Neural progenitor cell (in vitro differentiated cells): ENCODE measurements at regions not wholly inside any gene's neighbourhood (a gene's known extent, or its start where the extent isn't known, plus 50 kb on each side); places are given as distances from the start of the nearest gene placed in this dataset.

Experiments used
- DNase-seq: peaks from one replicate; pipeline ENCODE4 v3.0.0-alpha.2; 2016; ENCODE audit warnings: low spot score
- H2AFZ ChIP-seq: fragments of 200-600 bp; sonication (generic); replicated peaks from 2 replicates; pipeline ENCODE4 v1.6.1; 2016; ENCODE audit warnings: antibody characterized with exemption
- H3F3A ChIP-seq: fragments of 200-600 bp; sonication (generic); 2 replicates; pipeline ENCODE4 v1.6.1; 2016; ENCODE audit warnings: antibody characterized with exemption, low read depth
- H3K27ac ChIP-seq: fragments of 200-600 bp; sonication (generic); 2 replicates; pipeline ENCODE4 v1.5.1; 2016; ENCODE audit warnings: mild to moderate bottlenecking
- H3K27me3 ChIP-seq: fragments of 200-600 bp; sonication (generic); 2 replicates; pipeline ENCODE4 v1.6.1; 2016; ENCODE audit warnings: mild to moderate bottlenecking, moderate library complexity
- H3K36me3 ChIP-seq: fragments of 200-600 bp; sonication (generic); 2 replicates; pipeline ENCODE4 v1.5.1; 2016
- H3K4me1 ChIP-seq: fragments of 200-600 bp; sonication (generic); 2 replicates; pipeline ENCODE4 v1.6.1; 2016; ENCODE audit warnings: mixed run types
- H3K4me2 ChIP-seq: fragments of 200-600 bp; sonication (generic); 2 replicates; pipeline ENCODE4 v1.6.1; 2016
- H3K4me3 ChIP-seq: fragments of 200-600 bp; sonication (generic); 2 replicates; pipeline ENCODE4 v1.5.1; 2016
- H3K79me2 ChIP-seq: fragments of 200-600 bp; sonication (generic); 2 replicates; pipeline ENCODE4 v1.6.1; 2016; ENCODE audit warnings: low read depth
- H3K9ac ChIP-seq: fragments of 200-600 bp; sonication (generic); 2 replicates; pipeline ENCODE4 v1.6.1; 2016
- H3K9me3 ChIP-seq: fragments of 200-600 bp; sonication (generic); 2 replicates; pipeline ENCODE4 v1.5.1; 2016; ENCODE audit warnings: low read depth
- H4K20me1 ChIP-seq: fragments of 200-600 bp; sonication (generic); 2 replicates; pipeline ENCODE4 v1.6.1; 2016; ENCODE audit warnings: low read depth
- H3K27ac Mint-ChIP-seq: 3 replicates; pipeline ENCODE4 v1.8.0; 2021; ENCODE audit warnings: mixed read lengths
- H3K27me3 Mint-ChIP-seq: 2 replicates; pipeline ENCODE4 v1.8.0; 2022; ENCODE audit warnings: low read depth, mild to moderate bottlenecking, inconsistent platforms, moderate library complexity, mixed read lengths; ENCODE audit not compliant: insufficient read depth
- H3K36me3 Mint-ChIP-seq: 3 replicates; pipeline ENCODE4 v1.8.0; 2021; ENCODE audit warnings: mixed read lengths
- H3K4me1 Mint-ChIP-seq: 3 replicates; pipeline ENCODE4 v1.8.0; 2021; ENCODE audit warnings: mixed read lengths
- H3K4me3 Mint-ChIP-seq: 3 replicates; pipeline ENCODE4 v1.8.0; 2021; ENCODE audit warnings: mild to moderate bottlenecking, moderate library complexity, mixed read lengths
- H3K9me3 Mint-ChIP-seq: 3 replicates; pipeline ENCODE4 v1.8.0; 2020; ENCODE audit warnings: mixed read lengths
- CTCF ChIP-seq: fragments of 200-600 bp; sonication (generic); IDR thresholded peaks from 2 replicates; pipeline ENCODE4 v1.5.1; 2017; ENCODE audit warnings: antibody characterized with exemption, mild to moderate bottlenecking
- EZH2 ChIP-seq: fragments of 200-600 bp; sonication (generic); IDR thresholded peaks from 2 replicates; pipeline ENCODE4 v1.6.1; 2017; ENCODE audit warnings: antibody characterized with exemption, mild to moderate bottlenecking, moderate library complexity
- EZH2phosphoT487 ChIP-seq: fragments of 200-600 bp; sonication (generic); IDR thresholded peaks from 2 replicates; pipeline ENCODE4 v1.6.1; 2017; ENCODE audit warnings: antibody characterized with exemption

- Histone ChIP-seq H3K27me3 (no peaks in the 10 kb centered on the region), H3K4me1 (no peaks in the 10 kb centered on the region), H4K20me1 (no peaks in the 10 kb centered on the region), H3K27ac (no peak overlapping the region), H3K4me3 (no peak overlapping the region), H3K36me3 (no peaks in the 10 kb centered on the region), H3K9me3 (no peaks in the 10 kb centered on the region), H3K79me2 (no peaks in the 10 kb centered on the region), H3K4me2 (no peak overlapping the region), H2AFZ (no peak overlapping the region), H3K9ac (no peak overlapping the region), H3F3A (no peaks in the 10 kb centered on the region)
- DNase-seq, result no peak
- H3K4me1 Mint-ChIP-seq, result peaks cover 5% of the 10 kb centered on the region
- no peaks in the 10 kb centered on the region for H3K27me3 Mint-ChIP-seq
- H3K36me3 Mint-ChIP-seq, result no peaks in the 10 kb centered on the region
- H3K27ac Mint-ChIP-seq, result no peak overlapping the region
- no peak overlapping the region for H3K4me3 Mint-ChIP-seq
- H3K9me3 Mint-ChIP-seq, result peaks cover 4% of the 10 kb centered on the region
- no peak for TF ChIP-seq CTCF
These were observed 680.7 kb upstream of the ID4 start for GRCh38 chr6:19156443-19156842.

- no peaks in the 10 kb centered on the region for H3K36me3 Mint-ChIP-seq
- H3K9ac ChIP-seq, result no peak overlapping the region
- no peaks in the 10 kb centered on the region for H4K20me1 ChIP-seq
- peak overlapping the region; percentile 31 for H2AFZ ChIP-seq
- H3K27me3 Mint-ChIP-seq, result no peaks in the 10 kb centered on the region
- H3F3A ChIP-seq, result no peaks in the 10 kb centered on the region
- H3K27ac ChIP-seq, result no peak overlapping the region
- no peaks in the 10 kb centered on the region for H3K27me3 ChIP-seq
- H3K4me2 ChIP-seq, result no peak overlapping the region
- H3K27ac Mint-ChIP-seq, result peak overlapping the region; percentile 50
- no peak overlapping the region for H3K4me3 Mint-ChIP-seq
- peaks cover 5% of the 10 kb centered on the region for H3K4me1 Mint-ChIP-seq
- H3K4me1 ChIP-seq, result no peaks in the 10 kb centered on the region
- no peaks in the 10 kb centered on the region for H3K9me3 ChIP-seq
- H3K9me3 Mint-ChIP-seq, result no peaks in the 10 kb centered on the region
- no peak overlapping the region for H3K4me3 ChIP-seq
- no peaks in the 10 kb centered on the region for H3K36me3 ChIP-seq
- TF ChIP-seq CTCF, result no peak
- no peak for TF ChIP-seq EZH2phosphoT487
- TF ChIP-seq EZH2, result no peak
- no peaks in the 10 kb centered on the region for H3K79me2 ChIP-seq
- peak; percentile 13 for DNase-seq
These were observed 679.7 kb upstream of the ID4 start for GRCh38 chr6:19157486-19157885.

GRCh38 chr6:19158586-19158985, 678.6 kb upstream of the ID4 start:
- no peaks in the 10 kb centered on the region for H3K9me3 ChIP-seq
- H4K20me1 ChIP-seq, result no peaks in the 10 kb centered on the region
- H3K4me3 ChIP-seq, result no peak overlapping the region
- Mint-ChIP-seq H3K36me3 (no peaks in the 10 kb centered on the region), H3K4me1 (peaks cover 5% of the 10 kb centered on the region), H3K4me3 (no peak overlapping the region), H3K27ac (no peak overlapping the region), H3K27me3 (no peaks in the 10 kb centered on the region), H3K9me3 (peaks cover 4% of the 10 kb centered on the region)
- TF ChIP-seq CTCF (no peak), EZH2phosphoT487 (no peak), EZH2 (no peak)
- H3K36me3 ChIP-seq, result no peaks in the 10 kb centered on the region
- H3K79me2 ChIP-seq, result no peaks in the 10 kb centered on the region
- H2AFZ ChIP-seq, result no peak overlapping the region
- H3F3A ChIP-seq, result no peaks in the 10 kb centered on the region
- DNase-seq, result no peak
- H3K27ac ChIP-seq, result no peak overlapping the region
- no peaks in the 10 kb centered on the region for H3K4me1 ChIP-seq
- H3K9ac ChIP-seq, result no peak overlapping the region
- H3K27me3 ChIP-seq, result no peaks in the 10 kb centered on the region
- H3K4me2 ChIP-seq, result no peak overlapping the region

GRCh38 chr6:19159089-19159488, 678.1 kb upstream of the ID4 start:
- H3K27me3 ChIP-seq, result no peaks in the 10 kb centered on the region
- no peaks in the 10 kb centered on the region for H4K20me1 ChIP-seq
- H3K27me3 Mint-ChIP-seq, result no peaks in the 10 kb centered on the region
- no peaks in the 10 kb centered on the region for H3K79me2 ChIP-seq
- no peak overlapping the region for H3K27ac Mint-ChIP-seq
- no peaks in the 10 kb centered on the region for H3K4me1 ChIP-seq
- H3K4me2 ChIP-seq, result no peak overlapping the region
- DNase-seq, result no peak
- no peaks in the 10 kb centered on the region for H3F3A ChIP-seq
- no peak overlapping the region for H2AFZ ChIP-seq
- H3K9me3 Mint-ChIP-seq, result peaks cover 6% of the 10 kb centered on the region
- H3K4me3 ChIP-seq, result no peak overlapping the region
- H3K36me3 ChIP-seq, result no peaks in the 10 kb centered on the region
- TF ChIP-seq EZH2 (no peak), CTCF (no peak), EZH2phosphoT487 (no peak)
- no peak overlapping the region for H3K4me3 Mint-ChIP-seq
- no peaks in the 10 kb centered on the region for H3K36me3 Mint-ChIP-seq
- no peaks in the 10 kb centered on the region for H3K9me3 ChIP-seq
- no peak overlapping the region for H3K27ac ChIP-seq
- peaks cover 5% of the 10 kb centered on the region for H3K4me1 Mint-ChIP-seq
- H3K9ac ChIP-seq, result no peak overlapping the region
